Adrenal gland (tissue), 5 donors: ENCODE measurements at regions not wholly inside any gene's neighbourhood (a gene's known extent, or its start where the extent isn't known, plus 50 kb on each side); places are given as distances from the start of the nearest gene placed in this dataset.

Source experiments
- CTCF ChIP-seq, 6 experiments: fragments of 450-650 bp in 4 of 6; fragments of 200-600 bp in 2 of 6; sonication (generic) in 1 of 6; IDR thresholded peaks; 1 replicate in 5 of 6; 2 replicates in 1 of 6; pipeline versions ENCODE4 v1.5.1 to v1.8.0; 2016 to 2021; ENCODE audit warnings: antibody characterized with exemption in 6 of 6, mild to moderate bottlenecking in 2 of 6, moderate library complexity in 1 of 6
- POLR2A ChIP-seq, 2 donors: fragments of 450-650 bp; IDR thresholded peaks; one replicate each; pipeline ENCODE4 v1.6.1; 2017; ENCODE audit warnings: antibody characterized with exemption in 2 of 2, mild to moderate bottlenecking in 2 of 2, moderate library complexity in 1 of 2
- donor health status: DM: no; HTN: no; CAD: no.

DNA sequence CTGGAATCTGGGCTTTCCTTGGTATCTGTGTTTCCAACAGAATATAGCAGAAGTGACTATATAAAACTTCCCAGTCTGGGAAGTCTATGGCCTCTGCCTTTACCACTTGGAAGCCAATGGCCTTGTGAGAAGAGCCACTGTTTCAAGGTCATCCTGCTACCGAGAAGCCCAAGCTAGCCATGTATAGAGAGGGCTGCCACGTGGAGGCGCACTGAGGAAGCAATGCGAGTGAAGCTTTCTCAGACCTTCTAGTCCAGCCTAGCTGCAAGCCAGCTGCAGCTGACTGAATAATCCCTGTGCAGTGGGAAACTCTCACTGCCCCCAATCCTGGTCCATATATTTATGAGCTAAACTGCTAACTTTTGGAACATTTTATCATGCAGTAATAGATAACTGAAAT, 661.8 kb upstream of the RIOK2 start:
- no peak for TF ChIP-seq CTCF (IDR thresholded peaks at IDR 0.05)
- no peak for TF ChIP-seq POLR2A (IDR thresholded peaks at IDR 0.05)
